ENCODE measurements at regions not wholly inside any gene's neighbourhood (a gene's known extent, or its start where the extent isn't known, plus 50 kb on each side); places are given as distances from the start of the nearest gene placed in this dataset.

GRCh38 chr16:87174061-87174460 is 143.1 kb downstream of the C16orf95 start:
- Histone ChIP-seq H3K4me2 (ENCODE audit: low read depth, low read length) (no peak overlapping the region), H3K9me2 (replicated peaks; ENCODE audit: insufficient read depth, low read length) (no peaks in the 10 kb centered on the region), H3K27me3 (replicated peaks; ENCODE audit: insufficient read depth, low read length) (0 out of 2 replicates have a peak, but pooled peaks cover 4% of the 10 kb centered on the region), H3K9ac (ENCODE audit: low read length) (no peak overlapping the region), H3K4me3 (ENCODE audit: low read length) (no peak overlapping the region), H3F3A (ENCODE audit: insufficient read depth, low read length) (no peaks in the 10 kb centered on the region), H3K27ac (ENCODE audit: low read length) (no peak overlapping the region), H4K20me1 (ENCODE audit: insufficient read depth, low read length) (no peaks in the 10 kb centered on the region), H3K4me1 (ENCODE audit: low read length) (no peaks in the 10 kb centered on the region), H3K36me3 (replicated peaks; ENCODE audit: insufficient read depth, low read length) (no peaks in the 10 kb centered on the region), H3K9me3 (replicated peaks; ENCODE audit: insufficient read depth, low read length) (no peaks in the 10 kb centered on the region), H2AFZ (ENCODE audit: low read length) (no peak overlapping the region), H3K79me2 (ENCODE audit: low read length) (no peaks in the 10 kb centered on the region)
- TF ChIP-seq EZH2phosphoT487 (IDR thresholded peaks at IDR 0.05; ENCODE audit: low read length) (no peak), EZH2 (optimal IDR thresholded peaks at IDR 0.05; ENCODE audit: low read depth, low read length) (no peak), CTCF (IDR thresholded peaks at IDR 0.05; ENCODE audit: low read length) (no peak)
- no peak for DNase-seq

- DNase-seq = no peak
- H3K79me2 ChIP-seq (ENCODE audit: low read length) = no peaks in the 10 kb centered on the region
- H3K27me3 ChIP-seq (replicated peaks; ENCODE audit: insufficient read depth, low read length) = 0 out of 2 replicates have a peak, but pooled peaks cover 4% of the 10 kb centered on the region
- H3K9me3 ChIP-seq (replicated peaks; ENCODE audit: insufficient read depth, low read length) = no peaks in the 10 kb centered on the region
- H3K36me3 ChIP-seq (replicated peaks; ENCODE audit: insufficient read depth, low read length) = no peaks in the 10 kb centered on the region
- no peak overlapping the region for H3K27ac ChIP-seq (ENCODE audit: low read length)
- H4K20me1 ChIP-seq (ENCODE audit: insufficient read depth, low read length) = no peaks in the 10 kb centered on the region
- H2AFZ ChIP-seq (ENCODE audit: low read length) = no peak overlapping the region
- H3K9me2 ChIP-seq (replicated peaks; ENCODE audit: insufficient read depth, low read length) = no peaks in the 10 kb centered on the region
- no peak for TF ChIP-seq EZH2phosphoT487 (IDR thresholded peaks at IDR 0.05; ENCODE audit: low read length)
- TF ChIP-seq CTCF (IDR thresholded peaks at IDR 0.05; ENCODE audit: low read length) = no peak
- TF ChIP-seq EZH2 (optimal IDR thresholded peaks at IDR 0.05; ENCODE audit: low read depth, low read length) = no peak
- no peak overlapping the region for H3K4me3 ChIP-seq (ENCODE audit: low read length)
- no peak overlapping the region for H3K9ac ChIP-seq (ENCODE audit: low read length)
- no peaks in the 10 kb centered on the region for H3K4me1 ChIP-seq (ENCODE audit: low read length)
- no peaks in the 10 kb centered on the region for H3F3A ChIP-seq (ENCODE audit: insufficient read depth, low read length)
- H3K4me2 ChIP-seq (ENCODE audit: low read depth, low read length) = no peak overlapping the region
These were observed 140.5 kb downstream of the C16orf95 start for GRCh38 chr16:87176735-87177134.

GRCh38 chr16:87177673-87178072 is 139.5 kb downstream of the C16orf95 start:
- H3K4me3 ChIP-seq (ENCODE audit: low read length) = no peak overlapping the region
- H3K4me2 ChIP-seq (ENCODE audit: low read depth, low read length) = no peak overlapping the region
- H3K9me2 ChIP-seq (replicated peaks; ENCODE audit: insufficient read depth, low read length) = no peaks in the 10 kb centered on the region
- TF ChIP-seq CTCF (IDR thresholded peaks at IDR 0.05; ENCODE audit: low read length) (no peak), EZH2 (optimal IDR thresholded peaks at IDR 0.05; ENCODE audit: low read depth, low read length) (no peak), EZH2phosphoT487 (IDR thresholded peaks at IDR 0.05; ENCODE audit: low read length) (no peak)
- H4K20me1 ChIP-seq (ENCODE audit: insufficient read depth, low read length) = no peaks in the 10 kb centered on the region
- no peaks in the 10 kb centered on the region for H3F3A ChIP-seq (ENCODE audit: insufficient read depth, low read length)
- no peaks in the 10 kb centered on the region for H3K4me1 ChIP-seq (ENCODE audit: low read length)
- no peak overlapping the region for H3K9ac ChIP-seq (ENCODE audit: low read length)
- no peaks in the 10 kb centered on the region for H3K36me3 ChIP-seq (replicated peaks; ENCODE audit: insufficient read depth, low read length)
- no peaks in the 10 kb centered on the region for H3K9me3 ChIP-seq (replicated peaks; ENCODE audit: insufficient read depth, low read length)
- H3K79me2 ChIP-seq (ENCODE audit: low read length) = no peaks in the 10 kb centered on the region
- H3K27ac ChIP-seq (ENCODE audit: low read length) = no peak overlapping the region
- H3K27me3 ChIP-seq (replicated peaks; ENCODE audit: insufficient read depth, low read length) = 0 out of 2 replicates have a peak, but pooled peaks cover 4% of the 10 kb centered on the region
- H2AFZ ChIP-seq (ENCODE audit: low read length) = no peak overlapping the region
- no peak for DNase-seq
